ENCODE measurements at regions not wholly inside any gene's neighbourhood (a gene's known extent, or its start where the extent isn't known, plus 50 kb on each side); places are given as distances from the start of the nearest gene placed in this dataset.

DNA sequence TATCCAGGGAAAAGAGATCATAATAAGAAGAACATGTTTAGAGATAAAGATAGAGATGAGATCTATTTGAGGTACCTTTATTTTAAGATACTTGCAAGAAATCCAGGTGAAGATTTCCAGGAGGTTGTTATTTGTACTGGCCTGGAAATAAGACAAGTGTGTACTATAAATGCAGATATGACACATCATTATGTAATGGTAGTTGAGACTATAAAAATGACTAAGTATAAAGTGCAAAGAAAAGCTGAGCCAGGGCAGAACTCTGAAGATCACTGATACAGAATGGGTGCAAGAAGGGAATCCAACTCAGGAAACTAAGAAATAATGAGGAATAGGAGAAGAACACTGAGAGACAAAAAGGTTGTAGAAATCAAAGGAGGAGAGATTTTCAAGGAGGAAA, 378.2 kb upstream of the PBX1 start:
- Mint-ChIP-seq H3K36me3 (ENCODE audit: low read depth, unreplicated experiment) (no peaks in the 10 kb centered on the region), H3K27me3 (ENCODE audit: low read depth, unreplicated experiment) (no peaks in the 10 kb centered on the region), H3K27ac (ENCODE audit: unreplicated experiment) (no peak overlapping the region), H3K4me3 (ENCODE audit: unreplicated experiment) (no peak overlapping the region), H3K4me1 (ENCODE audit: low read depth, unreplicated experiment) (no peaks in the 10 kb centered on the region), H3K9me3 (ENCODE audit: unreplicated experiment) (no peaks in the 10 kb centered on the region)
- H4K20me1 ChIP-seq (ENCODE audit: insufficient read depth, low read length), result no peaks in the 10 kb centered on the region
- no peak overlapping the region for H2AFZ ChIP-seq (ENCODE audit: low read depth, low read length)
- FAIRE-seq, result no peak
- no peaks in the 10 kb centered on the region for H3K27me3 ChIP-seq (ENCODE audit: insufficient read depth, low read length)
- H3K4me1 ChIP-seq (ENCODE audit: insufficient read depth, low read length), result no peaks in the 10 kb centered on the region
- no peaks in the 10 kb centered on the region for H3K36me3 ChIP-seq (ENCODE audit: insufficient read depth, low read length)
- no peak for DNase-seq (ENCODE audit: low read depth)
- TF ChIP-seq, protein P1, sequence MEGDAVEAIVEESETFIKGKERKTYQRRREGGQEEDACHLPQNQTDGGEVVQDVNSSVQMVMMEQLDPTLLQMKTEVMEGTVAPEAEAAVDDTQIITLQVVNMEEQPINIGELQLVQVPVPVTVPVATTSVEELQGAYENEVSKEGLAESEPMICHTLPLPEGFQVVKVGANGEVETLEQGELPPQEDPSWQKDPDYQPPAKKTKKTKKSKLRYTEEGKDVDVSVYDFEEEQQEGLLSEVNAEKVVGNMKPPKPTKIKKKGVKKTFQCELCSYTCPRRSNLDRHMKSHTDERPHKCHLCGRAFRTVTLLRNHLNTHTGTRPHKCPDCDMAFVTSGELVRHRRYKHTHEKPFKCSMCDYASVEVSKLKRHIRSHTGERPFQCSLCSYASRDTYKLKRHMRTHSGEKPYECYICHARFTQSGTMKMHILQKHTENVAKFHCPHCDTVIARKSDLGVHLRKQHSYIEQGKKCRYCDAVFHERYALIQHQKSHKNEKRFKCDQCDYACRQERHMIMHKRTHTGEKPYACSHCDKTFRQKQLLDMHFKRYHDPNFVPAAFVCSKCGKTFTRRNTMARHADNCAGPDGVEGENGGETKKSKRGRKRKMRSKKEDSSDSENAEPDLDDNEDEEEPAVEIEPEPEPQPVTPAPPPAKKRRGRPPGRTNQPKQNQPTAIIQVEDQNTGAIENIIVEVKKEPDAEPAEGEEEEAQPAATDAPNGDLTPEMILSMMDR (IDR thresholded peaks at IDR 0.05; ENCODE audit: insufficient read depth, low read depth, low read length), result no peak
- TF ChIP-seq EZH2 (IDR thresholded peaks at IDR 0.05; ENCODE audit: insufficient read depth, low read length), result no peak
- H3K27ac ChIP-seq (ENCODE audit: low read depth, low read length), result no peak overlapping the region
- H3K4me3 ChIP-seq (ENCODE audit: insufficient read depth, low read depth, low read length), result no peak overlapping the region
- H3K9ac ChIP-seq (ENCODE audit: low read length), result no peak overlapping the region
- H3K9me3 ChIP-seq (ENCODE audit: insufficient read depth, low read depth, low read length), result no peaks in the 10 kb centered on the region
- no peak overlapping the region for H3K4me2 ChIP-seq (ENCODE audit: low read length)
- H3K79me2 ChIP-seq (ENCODE audit: insufficient read depth, low read length), result no peaks in the 10 kb centered on the region

DNA sequence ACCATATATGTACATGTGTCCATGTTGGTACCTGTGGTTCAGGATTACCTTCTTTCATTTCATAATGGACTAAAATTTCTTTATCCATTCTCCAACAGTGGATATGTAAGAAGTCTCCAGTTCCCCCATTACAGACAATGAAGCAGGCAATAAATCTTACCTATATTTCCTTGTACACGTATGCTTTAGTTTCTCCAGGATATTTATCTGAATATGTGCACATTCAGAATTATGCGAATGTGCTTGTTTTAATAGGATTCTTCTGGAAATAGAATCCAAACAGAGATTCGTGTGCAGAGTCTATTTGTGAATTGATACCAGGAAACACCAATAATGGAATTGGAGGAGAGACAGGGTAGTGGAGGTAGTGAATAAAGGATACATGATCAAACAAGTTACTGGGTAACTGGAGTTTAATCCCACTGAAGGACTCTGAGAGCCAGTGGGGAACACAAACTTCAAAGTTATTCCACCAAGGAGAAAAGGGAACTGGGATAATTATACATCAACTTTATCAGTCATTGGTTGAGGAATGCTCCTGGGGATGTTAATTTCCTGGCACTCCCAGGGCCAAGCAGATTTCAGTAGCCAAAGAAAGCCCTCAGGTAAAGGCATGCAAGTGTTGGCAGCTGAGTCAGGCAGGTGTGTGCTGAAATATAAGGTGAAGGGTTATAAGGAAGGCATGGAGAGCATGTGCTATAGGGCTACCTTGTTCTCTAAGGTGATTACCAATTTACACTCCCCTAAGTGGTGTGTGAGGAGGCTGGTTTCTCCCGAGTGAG, 374.9 kb upstream of the PBX1 start:
- no peak overlapping the region for H3K4me2 ChIP-seq (ENCODE audit: low read length)
- FAIRE-seq, result no peak

More for the DNA sequence above, 374.9 kb upstream of the PBX1 start:
- no peak for DNase-seq (ENCODE audit: low read depth)
- peaks cover 3% of the 10 kb centered on the region for H3K27me3 Mint-ChIP-seq (ENCODE audit: low read depth, unreplicated experiment)
- TF ChIP-seq EZH2 (IDR thresholded peaks at IDR 0.05; ENCODE audit: insufficient read depth, low read length), result no peak
- TF ChIP-seq, protein P1 (IDR thresholded peaks at IDR 0.05; ENCODE audit: insufficient read depth, low read depth, low read length), result no peak
- no peak overlapping the region for H3K27ac ChIP-seq (ENCODE audit: low read depth, low read length)
- no peaks in the 10 kb centered on the region for H3K4me1 ChIP-seq (ENCODE audit: insufficient read depth, low read length)
- no peaks in the 10 kb centered on the region for H3K4me1 Mint-ChIP-seq (ENCODE audit: low read depth, unreplicated experiment)
- no peaks in the 10 kb centered on the region for H3K9me3 ChIP-seq (ENCODE audit: insufficient read depth, low read depth, low read length)
- no peaks in the 10 kb centered on the region for H3K27me3 ChIP-seq (ENCODE audit: insufficient read depth, low read length)
- no peaks in the 10 kb centered on the region for H3K36me3 ChIP-seq (ENCODE audit: insufficient read depth, low read length)
- H4K20me1 ChIP-seq (ENCODE audit: insufficient read depth, low read length), result no peaks in the 10 kb centered on the region
- no peak overlapping the region for H3K27ac Mint-ChIP-seq (ENCODE audit: unreplicated experiment)
- H3K4me3 Mint-ChIP-seq (ENCODE audit: unreplicated experiment), result no peak overlapping the region
- peaks cover 2% of the 10 kb centered on the region for H3K9me3 Mint-ChIP-seq (ENCODE audit: unreplicated experiment)
- H3K4me3 ChIP-seq (ENCODE audit: insufficient read depth, low read depth, low read length), result no peak overlapping the region
- H3K36me3 Mint-ChIP-seq (ENCODE audit: low read depth, unreplicated experiment), result no peaks in the 10 kb centered on the region
- no peak overlapping the region for H3K9ac ChIP-seq (ENCODE audit: low read length)
- no peaks in the 10 kb centered on the region for H3K79me2 ChIP-seq (ENCODE audit: insufficient read depth, low read length)
- H2AFZ ChIP-seq (ENCODE audit: low read depth, low read length), result no peak overlapping the region

All from astrocyte (in vitro differentiated cells and primary cell).